Astrocyte of the cerebellum (primary cell): ENCODE measurements at regions not wholly inside any gene's neighbourhood (a gene's known extent, or its start where the extent isn't known, plus 50 kb on each side); places are given as distances from the start of the nearest gene placed in this dataset.

Source experiments
- DNase-seq: peaks from one replicate; pipeline ENCODE4 v3.0.0-alpha.2; 2011; ENCODE audit warnings: low read depth
- H3K4me3 ChIP-seq: 2 replicates; pipeline ENCODE4 v1.5.1; 2011; ENCODE audit warnings: mild to moderate bottlenecking, low read depth, low read length, moderate library complexity
- CTCF ChIP-seq: IDR thresholded peaks from 2 replicates; pipeline ENCODE4 v1.5.1; 2012; ENCODE audit warnings: low read length, low read depth, moderate library complexity, mild to moderate bottlenecking; ENCODE audit errors: missing control alignments
- in situ Hi-C: cut with HindIII; loops from 2 replicates; pipeline ENCODE4 v1.10.0; 2017; ENCODE audit warnings: low sequenced_read_pairs

- no peak for DNase-seq
- TF ChIP-seq CTCF, result no peak
- H3K4me3 ChIP-seq, result no peak overlapping the region
- in situ Hi-C loops, result no loop called here
These were observed 951.1 kb upstream of the SLC10A2 start for GRCh38 chr13:104017317-104017716.

GRCh38 chr13:104015646-104016396 is 949.6 kb upstream of the SLC10A2 start:
- no peak for TF ChIP-seq CTCF
- in situ Hi-C loops, result no loop called here
- no peak overlapping the region for H3K4me3 ChIP-seq
- peak; percentile 60 for DNase-seq

GRCh38 chr13:104014803-104015645 is 948.8 kb upstream of the SLC10A2 start:
- TF ChIP-seq CTCF, result no peak
- H3K4me3 ChIP-seq, result no peak overlapping the region
- in situ Hi-C loops, result no loop called here
- peak; percentile 52 for DNase-seq

GRCh38 chr13:104011505-104012241 is 945.5 kb upstream of the SLC10A2 start:
- DNase-seq, result peak; percentile 33
- TF ChIP-seq CTCF, result no peak
- in situ Hi-C loops, result no loop called here
- H3K4me3 ChIP-seq, result no peak overlapping the region

GRCh38 chr13:104008541-104009435 is 942.6 kb upstream of the SLC10A2 start:
- TF ChIP-seq CTCF, result no peak
- no peak overlapping the region for H3K4me3 ChIP-seq
- in situ Hi-C loops, result no loop called here
- peak; percentile 62 for DNase-seq
